HCT116 (cell line): ENCODE measurements at regions not wholly inside any gene's neighbourhood (a gene's known extent, or its start where the extent isn't known, plus 50 kb on each side); places are given as distances from the start of the nearest gene placed in this dataset.

Experiments used
- ATAC-seq: fragments of 200-7000 bp; cut with Tn5 transposase; 2 replicates; pipeline ENCODE4 v1.9.1; 2020; ENCODE audit warnings: mild to moderate bottlenecking, moderate library complexity
- BruUV-seq: library from RNA; stranded (reverse); fragments of 400-500 nt; replicated peaks from 2 replicates; lab custom pipeline; 2021; lab: Mats Ljungman, UMichigan
- CTCF ChIA-PET: fragments of 300-600 bp; sonication (Branson Sonifier 250); formaldehyde crosslinking; loops from one replicate; lab custom pipeline; 2021; ENCODE audit warnings: antibody characterized with exemption; lab: Charles Lee
- POLR2A ChIA-PET: fragments of 300-600, 350-600 bp; sonication (Branson Sonifier 250); formaldehyde crosslinking; loops from one replicate; lab custom pipeline; 2021; ENCODE audit warnings: antibody characterized with exemption; lab: Charles Lee
- RAD21 ChIA-PET, 2 experiments: fragments of 300-600 bp; sonication (Branson Sonifier 250); formaldehyde crosslinking; loops; one replicate each; lab custom pipeline; 2023; ENCODE audit warnings: low total read pairs in 2 of 2; ENCODE audit not compliant: uncharacterized antibody in 2 of 2, unreplicated experiment in 2 of 2, low non-redundant PET in 1 of 2; lab: Charles Lee
- DNase-seq: peaks from one replicate; pipeline ENCODE4 v3.0.0-alpha.2; 2010; ENCODE audit warnings: low read depth, low spot score
- H2AFZ ChIP-seq: fragments of 200-600 bp; shearing (Covaris generic), sonication (generic); 2 replicates; pipeline ENCODE4 v1.6.1; 2017; ENCODE audit warnings: low read depth, mixed run types, mixed read lengths, antibody characterized with exemption, low read length; ENCODE audit not compliant: poor library complexity, severe bottlenecking
- H3K27ac ChIP-seq: 2 replicates; pipeline ENCODE4 v1.5.1; 2012; ENCODE audit warnings: low read depth, low read length
- H3K27me3 ChIP-seq: fragments of 200-600 bp; sonication (generic); 2 replicates; pipeline ENCODE4 v1.6.1; 2016; ENCODE audit warnings: mixed run types, low read length, mixed read lengths; ENCODE audit not compliant: insufficient read depth
- H3K36me3 ChIP-seq, 2 experiments: fragments of 200-500 bp in 1 of 2; fragments of 200-600 bp in 1 of 2; sonication (Bioruptor generic) in 1 of 2; sonication (generic) in 1 of 2; 2 replicates each; pipeline versions ENCODE4 v1.5.1 to v1.6.1; 2014 to 2016; ENCODE audit warnings: low read length in 2 of 2, inconsistent platforms in 1 of 2, mixed read lengths in 1 of 2, mixed run types in 1 of 2; ENCODE audit not compliant: insufficient read depth in 2 of 2, control insufficient read depth in 1 of 2
- H3K4me1 ChIP-seq, 2 experiments: fragments of 200-600 bp in 1 of 2; sonication (generic) in 1 of 2; 2 replicates each; pipeline versions ENCODE4 v1.5.1 to v1.6.1; 2012 to 2017; ENCODE audit warnings: low read length in 2 of 2, inconsistent platforms in 1 of 2, mild to moderate bottlenecking in 1 of 2, mixed read lengths in 1 of 2, mixed run types in 1 of 2, moderate library complexity in 1 of 2; ENCODE audit not compliant: insufficient read depth in 2 of 2, control insufficient read depth in 1 of 2
- H3K4me2 ChIP-seq: fragments of 200-600 bp; sonication (generic); 2 replicates; pipeline ENCODE4 v1.6.1; 2017; ENCODE audit warnings: mixed run types, low read length, mixed read lengths
- H3K4me3 ChIP-seq, 2 experiments: fragments of 200-600 bp in 1 of 2; sonication (generic) in 1 of 2; replicated peaks in 1 of 2; 2 replicates each; pipeline ENCODE4 v1.5.1; 2011 to 2016; ENCODE audit warnings: low read length in 2 of 2, control low read depth in 1 of 2, low read depth in 1 of 2, mild to moderate bottlenecking in 1 of 2, mixed read lengths in 1 of 2, mixed run types in 1 of 2
- H3K79me2 ChIP-seq: fragments of 200-600 bp; sonication (generic); 2 replicates; pipeline ENCODE4 v1.6.1; 2017; ENCODE audit warnings: mild to moderate bottlenecking, mixed run types, low read length, moderate library complexity, mixed read lengths; ENCODE audit not compliant: insufficient read depth
- H3K9ac ChIP-seq: fragments of 200-600 bp; sonication (generic); 2 replicates; pipeline ENCODE4 v1.6.1; 2016; ENCODE audit warnings: low read length, mixed read lengths
- H3K9me2 ChIP-seq: fragments of 200-600 bp; sonication (generic), shearing (Covaris generic); 2 replicates; pipeline ENCODE4 v1.6.1; 2017; ENCODE audit warnings: mixed run types, mild to moderate bottlenecking, moderate library complexity; ENCODE audit not compliant: insufficient read depth
- H3K9me3 ChIP-seq, 2 experiments: fragments of 200-500 bp in 1 of 2; fragments of 200-600 bp in 1 of 2; sonication (Bioruptor generic) in 1 of 2; sonication (generic) in 1 of 2; 2 replicates each; pipeline ENCODE4 v1.6.1; 2014 to 2017; ENCODE audit warnings: low read length in 2 of 2, mixed read lengths in 2 of 2, inconsistent platforms in 1 of 2, low read depth in 1 of 2, mild to moderate bottlenecking in 1 of 2, mixed run types in 1 of 2, moderate library complexity in 1 of 2; ENCODE audit not compliant: control insufficient read depth in 1 of 2, insufficient read depth in 1 of 2
- H4K20me1 ChIP-seq: fragments of 200-600 bp; sonication (generic), shearing (Covaris generic); 2 replicates; pipeline ENCODE4 v1.6.1; 2017; ENCODE audit warnings: mixed run types, mild to moderate bottlenecking, moderate library complexity; ENCODE audit not compliant: insufficient read depth
- ATF3 ChIP-seq: IDR thresholded peaks from 2 replicates; pipeline ENCODE4 v1.6.1; 2012
- CBX3 ChIP-seq: IDR thresholded peaks from 2 replicates; pipeline ENCODE4 v1.6.1; 2012; ENCODE audit warnings: low read depth
- EZH2 ChIP-seq: fragments of 200-600 bp; sonication (generic); IDR thresholded peaks from 2 replicates; pipeline ENCODE4 v1.6.1; 2017; ENCODE audit warnings: antibody characterized with exemption, mixed run types
- EZH2phosphoT487 ChIP-seq: fragments of 200-600 bp; IDR thresholded peaks from 2 replicates; pipeline ENCODE4 v1.6.1; 2018; ENCODE audit warnings: antibody characterized with exemption, borderline replicate concordance
- FOSL1 ChIP-seq: IDR thresholded peaks from 2 replicates; pipeline ENCODE4 v1.6.1; 2012; ENCODE audit warnings: low read depth
- JUND ChIP-seq: IDR thresholded peaks from 2 replicates; pipeline ENCODE4 v1.6.1; 2012
- MAX ChIP-seq: IDR thresholded peaks from 2 replicates; pipeline ENCODE4 v1.6.1; 2012
- POLR2A ChIP-seq: IDR thresholded peaks from 2 replicates; pipeline ENCODE4 v1.7.0; 2011; ENCODE audit warnings: borderline replicate concordance; ENCODE audit not compliant: insufficient read depth, insufficient read length; ENCODE audit errors: extremely low read depth
- POLR2AphosphoS5 ChIP-seq: IDR thresholded peaks from 2 replicates; pipeline ENCODE4 v1.6.1; 2011; ENCODE audit warnings: mild to moderate bottlenecking, low read depth, low read length, moderate library complexity
- RAD21 ChIP-seq: IDR thresholded peaks from 2 replicates; pipeline ENCODE4 v1.6.1; 2012; ENCODE audit warnings: low read depth, mild to moderate bottlenecking
- REST ChIP-seq: IDR thresholded peaks from 2 replicates; pipeline ENCODE4 v1.6.1; 2012; ENCODE audit warnings: low read depth
- SIN3A ChIP-seq: IDR thresholded peaks from 2 replicates; pipeline ENCODE4 v1.6.1; 2012; ENCODE audit warnings: low read depth
- SRF ChIP-seq: IDR thresholded peaks from 2 replicates; pipeline ENCODE4 v1.6.1; 2012; ENCODE audit warnings: low read depth
- TCF7L2 ChIP-seq: IDR thresholded peaks from 2 replicates; pipeline ENCODE4 v1.7.0; 2011; ENCODE audit warnings: borderline replicate concordance, inconsistent platforms; ENCODE audit not compliant: insufficient read depth, insufficient read length; ENCODE audit errors: extremely low read depth
- YY1 ChIP-seq: IDR thresholded peaks from 2 replicates; pipeline ENCODE4 v1.6.1; 2011; ENCODE audit warnings: low read length, low read depth, moderate library complexity, mild to moderate bottlenecking; ENCODE audit not compliant: insufficient replicate concordance; ENCODE audit errors: extremely low read depth
- ZBTB33 ChIP-seq: IDR thresholded peaks from 2 replicates; pipeline ENCODE4 v1.6.1; 2011; ENCODE audit warnings: mild to moderate bottlenecking, low read length, moderate library complexity; ENCODE audit not compliant: insufficient replicate concordance; ENCODE audit errors: extremely low read depth
- ZNF274 ChIP-seq: fragments of 200-500 bp; sonication (Bioruptor generic); IDR thresholded peaks from 2 replicates; pipeline ENCODE4 v1.6.1; 2014; ENCODE audit warnings: mild to moderate bottlenecking, low read depth, low read length, inconsistent platforms
- intact Hi-C: fragments of 100-400 bp; cut with micrococcal nuclease; formaldehyde crosslinking; loops from 2 replicates; pipeline ENCODE4 v1.10.0; 2022

- no peak for TF ChIP-seq ZBTB33
- no peak for TF ChIP-seq POLR2A
- TF ChIP-seq SRF = no peak
- no peak for TF ChIP-seq TCF7L2
- TF ChIP-seq JUND = no peak
- no peak for TF ChIP-seq SIN3A
- TF ChIP-seq POLR2AphosphoS5 = no peak
- TF ChIP-seq MAX = no peak
- TF ChIP-seq ZNF274 = no peak
- TF ChIP-seq, all 23 proteins: peak for 0
Measured at GRCh38 chr3:194808640-194809097, 123.0 kb downstream of the FAM43A start (continued).

GRCh38 chr3:194809382-194809781 lies 123.7 kb downstream of the FAM43A start:
- POLR2A ChIA-PET = no interaction called here
- CTCF ChIA-PET = no interaction called here

More at GRCh38 chr3:194809382-194809781, 123.7 kb downstream of the FAM43A start:
- Histone ChIP-seq H3K9ac (no peak overlapping the region), H2AFZ (no peak overlapping the region), H4K20me1 (no peaks in the 10 kb centered on the region), H3K4me3 (no peak overlapping the region), H3K4me1 (no peaks in the 10 kb centered on the region), H3K27ac (no peak overlapping the region), H3K9me2 (no peaks in the 10 kb centered on the region), H3K9me3 (no peaks in the 10 kb centered on the region), H3K36me3 (no peaks in the 10 kb centered on the region), H3K4me2 (no peak overlapping the region), H3K79me2 (no peaks in the 10 kb centered on the region), H3K27me3 (peaks cover 16% of the 10 kb centered on the region; the same call in 1 of the 2 replicates)
- no peak for DNase-seq
- RAD21 ChIA-PET = no interaction called here
- intact Hi-C loops = no loop called here
- BruUV-seq = no TSS peak
- no peak for ATAC-seq
- TF ChIP-seq REST = no peak
- TF ChIP-seq RAD21 = no peak
- no peak for TF ChIP-seq EZH2phosphoT487
- TF ChIP-seq YY1 = no peak
- no peak for TF ChIP-seq POLR2AphosphoS5
- TF ChIP-seq SIN3A = no peak
- TF ChIP-seq EZH2 = no peak
- no peak for TF ChIP-seq ZBTB33
- TF ChIP-seq CBX3 = no peak
- TF ChIP-seq FOSL1 = no peak
- no peak for TF ChIP-seq MAX
- no peak for TF ChIP-seq ATF3
- TF ChIP-seq ZNF274 = no peak
